HCT116 (cell line): ENCODE measurements at regions not wholly inside any gene's neighbourhood (a gene's known extent, or its start where the extent isn't known, plus 50 kb on each side); places are given as distances from the start of the nearest gene placed in this dataset.

Experiments
- ATAC-seq: fragments of 200-7000 bp; cut with Tn5 transposase; 2 replicates; pipeline ENCODE4 v1.9.1; 2020; ENCODE audit warnings: mild to moderate bottlenecking, moderate library complexity
- BruUV-seq: library from RNA; stranded (reverse); fragments of 400-500 nt; replicated peaks from 2 replicates; lab custom pipeline; 2021; lab: Mats Ljungman, UMichigan
- CTCF ChIA-PET: fragments of 300-600 bp; sonication (Branson Sonifier 250); formaldehyde crosslinking; loops from one replicate; lab custom pipeline; 2021; ENCODE audit warnings: antibody characterized with exemption; lab: Charles Lee
- POLR2A ChIA-PET: fragments of 300-600, 350-600 bp; sonication (Branson Sonifier 250); formaldehyde crosslinking; loops from one replicate; lab custom pipeline; 2021; ENCODE audit warnings: antibody characterized with exemption; lab: Charles Lee
- RAD21 ChIA-PET, 2 experiments: fragments of 300-600 bp; sonication (Branson Sonifier 250); formaldehyde crosslinking; loops; one replicate each; lab custom pipeline; 2023; ENCODE audit warnings: low total read pairs in 2 of 2; ENCODE audit not compliant: uncharacterized antibody in 2 of 2, unreplicated experiment in 2 of 2, low non-redundant PET in 1 of 2; lab: Charles Lee
- DNase-seq: peaks from one replicate; pipeline ENCODE4 v3.0.0-alpha.2; 2010; ENCODE audit warnings: low read depth, low spot score
- H2AFZ ChIP-seq: fragments of 200-600 bp; shearing (Covaris generic), sonication (generic); 2 replicates; pipeline ENCODE4 v1.6.1; 2017; ENCODE audit warnings: low read depth, mixed run types, mixed read lengths, antibody characterized with exemption, low read length; ENCODE audit not compliant: poor library complexity, severe bottlenecking
- H3K27ac ChIP-seq: 2 replicates; pipeline ENCODE4 v1.5.1; 2012; ENCODE audit warnings: low read depth, low read length
- H3K27me3 ChIP-seq: fragments of 200-600 bp; sonication (generic); 2 replicates; pipeline ENCODE4 v1.6.1; 2016; ENCODE audit warnings: mixed run types, low read length, mixed read lengths; ENCODE audit not compliant: insufficient read depth
- H3K36me3 ChIP-seq, 2 experiments: fragments of 200-500 bp in 1 of 2; fragments of 200-600 bp in 1 of 2; sonication (Bioruptor generic) in 1 of 2; sonication (generic) in 1 of 2; 2 replicates each; pipeline versions ENCODE4 v1.5.1 to v1.6.1; 2014 to 2016; ENCODE audit warnings: low read length in 2 of 2, inconsistent platforms in 1 of 2, mixed read lengths in 1 of 2, mixed run types in 1 of 2; ENCODE audit not compliant: insufficient read depth in 2 of 2, control insufficient read depth in 1 of 2
- H3K4me1 ChIP-seq, 2 experiments: fragments of 200-600 bp in 1 of 2; sonication (generic) in 1 of 2; 2 replicates each; pipeline versions ENCODE4 v1.5.1 to v1.6.1; 2012 to 2017; ENCODE audit warnings: low read length in 2 of 2, inconsistent platforms in 1 of 2, mild to moderate bottlenecking in 1 of 2, mixed read lengths in 1 of 2, mixed run types in 1 of 2, moderate library complexity in 1 of 2; ENCODE audit not compliant: insufficient read depth in 2 of 2, control insufficient read depth in 1 of 2
- H3K4me2 ChIP-seq: fragments of 200-600 bp; sonication (generic); 2 replicates; pipeline ENCODE4 v1.6.1; 2017; ENCODE audit warnings: mixed run types, low read length, mixed read lengths
- H3K4me3 ChIP-seq, 2 experiments: fragments of 200-600 bp in 1 of 2; sonication (generic) in 1 of 2; replicated peaks in 1 of 2; 2 replicates each; pipeline ENCODE4 v1.5.1; 2011 to 2016; ENCODE audit warnings: low read length in 2 of 2, control low read depth in 1 of 2, low read depth in 1 of 2, mild to moderate bottlenecking in 1 of 2, mixed read lengths in 1 of 2, mixed run types in 1 of 2
- H3K79me2 ChIP-seq: fragments of 200-600 bp; sonication (generic); 2 replicates; pipeline ENCODE4 v1.6.1; 2017; ENCODE audit warnings: mild to moderate bottlenecking, mixed run types, low read length, moderate library complexity, mixed read lengths; ENCODE audit not compliant: insufficient read depth
- H3K9ac ChIP-seq: fragments of 200-600 bp; sonication (generic); 2 replicates; pipeline ENCODE4 v1.6.1; 2016; ENCODE audit warnings: low read length, mixed read lengths
- H3K9me2 ChIP-seq: fragments of 200-600 bp; sonication (generic), shearing (Covaris generic); 2 replicates; pipeline ENCODE4 v1.6.1; 2017; ENCODE audit warnings: mixed run types, mild to moderate bottlenecking, moderate library complexity; ENCODE audit not compliant: insufficient read depth
- H3K9me3 ChIP-seq, 2 experiments: fragments of 200-500 bp in 1 of 2; fragments of 200-600 bp in 1 of 2; sonication (Bioruptor generic) in 1 of 2; sonication (generic) in 1 of 2; 2 replicates each; pipeline ENCODE4 v1.6.1; 2014 to 2017; ENCODE audit warnings: low read length in 2 of 2, mixed read lengths in 2 of 2, inconsistent platforms in 1 of 2, low read depth in 1 of 2, mild to moderate bottlenecking in 1 of 2, mixed run types in 1 of 2, moderate library complexity in 1 of 2; ENCODE audit not compliant: control insufficient read depth in 1 of 2, insufficient read depth in 1 of 2
- H4K20me1 ChIP-seq: fragments of 200-600 bp; sonication (generic), shearing (Covaris generic); 2 replicates; pipeline ENCODE4 v1.6.1; 2017; ENCODE audit warnings: mixed run types, mild to moderate bottlenecking, moderate library complexity; ENCODE audit not compliant: insufficient read depth
- CEBPB ChIP-seq: IDR thresholded peaks from 2 replicates; pipeline ENCODE4 v1.6.1; 2012; ENCODE audit warnings: low read depth
- CTCF ChIP-seq, 3 experiments: fragments of 200-600 bp in 1 of 3; sonication (generic) in 1 of 3; IDR thresholded peaks in 2 of 3; conservative IDR thresholded peaks in 1 of 3; 2 replicates each; pipeline ENCODE4 v1.5.1; 2012 to 2017; ENCODE audit warnings: low read depth in 2 of 3, low read length in 2 of 3, antibody characterized with exemption in 1 of 3, borderline replicate concordance in 1 of 3, control low read depth in 1 of 3, mild to moderate bottlenecking in 1 of 3, mixed read lengths in 1 of 3, mixed run types in 1 of 3, moderate library complexity in 1 of 3; ENCODE audit not compliant: insufficient read depth in 1 of 3
- EZH2 ChIP-seq: fragments of 200-600 bp; sonication (generic); IDR thresholded peaks from 2 replicates; pipeline ENCODE4 v1.6.1; 2017; ENCODE audit warnings: antibody characterized with exemption, mixed run types
- FOSL1 ChIP-seq: IDR thresholded peaks from 2 replicates; pipeline ENCODE4 v1.6.1; 2012; ENCODE audit warnings: low read depth
- JUND ChIP-seq: IDR thresholded peaks from 2 replicates; pipeline ENCODE4 v1.6.1; 2012
- POLR2A ChIP-seq: IDR thresholded peaks from 2 replicates; pipeline ENCODE4 v1.7.0; 2011; ENCODE audit warnings: borderline replicate concordance; ENCODE audit not compliant: insufficient read depth, insufficient read length; ENCODE audit errors: extremely low read depth
- RAD21 ChIP-seq: IDR thresholded peaks from 2 replicates; pipeline ENCODE4 v1.6.1; 2012; ENCODE audit warnings: low read depth, mild to moderate bottlenecking
- REST ChIP-seq: IDR thresholded peaks from 2 replicates; pipeline ENCODE4 v1.6.1; 2012; ENCODE audit warnings: low read depth
- SIN3A ChIP-seq: IDR thresholded peaks from 2 replicates; pipeline ENCODE4 v1.6.1; 2012; ENCODE audit warnings: low read depth
- SP1 ChIP-seq: IDR thresholded peaks from 2 replicates; pipeline ENCODE4 v1.6.1; 2012; ENCODE audit warnings: low read depth
- SRF ChIP-seq: IDR thresholded peaks from 2 replicates; pipeline ENCODE4 v1.6.1; 2012; ENCODE audit warnings: low read depth
- YY1 ChIP-seq: IDR thresholded peaks from 2 replicates; pipeline ENCODE4 v1.6.1; 2011; ENCODE audit warnings: low read length, low read depth, moderate library complexity, mild to moderate bottlenecking; ENCODE audit not compliant: insufficient replicate concordance; ENCODE audit errors: extremely low read depth
- ZFX ChIP-seq: fragments of 450-650 bp; IDR thresholded peaks from 2 replicates; pipeline ENCODE4 v1.6.1; 2017
- intact Hi-C: fragments of 100-400 bp; cut with micrococcal nuclease; formaldehyde crosslinking; loops from 2 replicates; pipeline ENCODE4 v1.10.0; 2022

- Histone ChIP-seq H3K9ac (no peak overlapping the region), H2AFZ (no peak overlapping the region), H3K27ac (no peak overlapping the region), H4K20me1 (no peaks in the 10 kb centered on the region), H3K9me3 (no peaks in the 10 kb centered on the region), H3K36me3 (no peaks in the 10 kb centered on the region), H3K4me3 (no peak overlapping the region), H3K9me2 (no peaks in the 10 kb centered on the region), H3K79me2 (no peaks in the 10 kb centered on the region), H3K27me3 (no peaks in the 10 kb centered on the region; the same call in 1 of the 2 replicates), H3K4me2 (no peak overlapping the region), H3K4me1 (no peaks in the 10 kb centered on the region)
- TF ChIP-seq FOSL1, result no peak
- no peak for TF ChIP-seq SRF
- no peak for TF ChIP-seq CTCF (IDR thresholded peaks at IDR 0.05 in 2 of 3, conservative IDR thresholded peaks at IDR 0.05 in 1 of 3; ENCODE audit: borderline replicate concordance in 1 of 3, insufficient read depth in 1 of 3, low read depth in 2 of 3, low read length in 2 of 3)
- CTCF ChIA-PET, result no interaction called here
- BruUV-seq, result no TSS peak
- no peak for ATAC-seq
- RAD21 ChIA-PET, result interaction anchor here in 1 of 2 experiments (0.7 kb wide), 1 partner anchor 13 kb away, joined by 3 read pairs; no protein-coding TSS in a partner anchor
- POLR2A ChIA-PET, result no interaction called here
- intact Hi-C loops, result no loop called here
- DNase-seq, result no peak
Observed at GRCh38 chr17:65406552-65406951, 154.9 kb downstream of the AXIN2 start.

GRCh38 chr17:65405563-65405962 is 155.9 kb downstream of the AXIN2 start:
- CTCF ChIA-PET, result no interaction called here
- BruUV-seq, result no TSS peak
- no peak for TF ChIP-seq FOSL1
- no peak for TF ChIP-seq POLR2A
- TF ChIP-seq YY1, result no peak
- TF ChIP-seq SIN3A, result no peak
- TF ChIP-seq ZFX, result no peak
- TF ChIP-seq REST, result no peak
- TF ChIP-seq CEBPB, result no peak
- no peak for TF ChIP-seq EZH2
- TF ChIP-seq JUND, result no peak
- TF ChIP-seq RAD21, result no peak
- no peak for TF ChIP-seq SRF
- no peak for TF ChIP-seq SP1
- no peak for TF ChIP-seq CTCF (IDR thresholded peaks at IDR 0.05 in 2 of 3, conservative IDR thresholded peaks at IDR 0.05 in 1 of 3; ENCODE audit: borderline replicate concordance in 1 of 3, insufficient read depth in 1 of 3, low read depth in 2 of 3, low read length in 2 of 3)

More at GRCh38 chr17:65405563-65405962, 155.9 kb downstream of the AXIN2 start:
- DNase-seq, result no peak
- Histone ChIP-seq H3K4me1 (no peaks in the 10 kb centered on the region), H3K36me3 (no peaks in the 10 kb centered on the region), H3K4me3 (no peak overlapping the region), H3K9ac (no peak overlapping the region), H3K9me3 (no peaks in the 10 kb centered on the region), H4K20me1 (no peaks in the 10 kb centered on the region), H3K27ac (no peak overlapping the region), H3K4me2 (no peak overlapping the region), H2AFZ (no peak overlapping the region), H3K79me2 (no peaks in the 10 kb centered on the region), H3K9me2 (no peaks in the 10 kb centered on the region), H3K27me3 (no peaks in the 10 kb centered on the region; the same call in 1 of the 2 replicates)
- intact Hi-C loops, result no loop called here
- POLR2A ChIA-PET, result no interaction called here
- RAD21 ChIA-PET, result no interaction called here
- ATAC-seq, result no peak
